Middle frontal gyrus (tissue), 1 donor: ENCODE measurements at regions not wholly inside any gene's neighbourhood (a gene's known extent, or its start where the extent isn't known, plus 50 kb on each side); places are given as distances from the start of the nearest gene placed in this dataset.
"Not testable (repeated sequence)": the region's sequence is repeated elsewhere in the genome, so short reads cannot be mapped to it uniquely, and the experiment has no call there.

Experiments used
- DNase-seq: peaks from one replicate; pipeline ENCODE4 v3.0.0-alpha.2; 2015; ENCODE audit warnings: low spot score; ENCODE audit errors: extremely low spot score

GRCh38 chr14:87434011-87434410 is 559.0 kb downstream of the GALC start:
- no peak for DNase-seq

GRCh38 chr14:87432698-87433097 is 560.3 kb downstream of the GALC start:
- DNase-seq = no peak

- DNase-seq = no peak
Observed at GRCh38 chr14:87430810-87431209, 562.2 kb downstream of the GALC start.

- no peak for DNase-seq
Observed at GRCh38 chr14:87430214-87430613, 562.8 kb downstream of the GALC start.

- no peak for DNase-seq
Observed at GRCh38 chr14:87419925-87420324, 573.1 kb downstream of the GALC start.

- no peak for DNase-seq
Observed at GRCh38 chr14:87411370-87411769, 581.6 kb downstream of the GALC start.

DNA sequence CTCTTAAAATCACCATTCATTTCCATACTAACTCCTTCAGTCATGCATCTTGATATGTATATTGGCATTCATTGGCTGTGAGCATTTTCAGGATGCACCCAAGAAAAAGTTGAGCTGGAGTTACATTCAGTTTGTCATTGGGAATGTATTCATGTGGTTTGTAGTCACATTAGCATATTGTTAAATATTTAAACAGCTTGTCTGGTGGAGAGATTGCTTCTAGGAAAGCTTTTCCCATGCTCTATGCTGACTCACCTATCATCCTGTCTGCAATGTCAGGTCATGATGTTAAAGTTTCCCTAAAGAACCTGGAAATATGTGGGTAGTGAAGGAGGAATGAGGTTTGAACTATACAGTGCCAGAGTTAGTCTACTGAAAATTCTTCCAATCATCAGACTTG is 583.6 kb downstream of the GALC start:
- no peak for DNase-seq

GRCh38 chr14:87407344-87407743 is 585.6 kb downstream of the GALC start:
- DNase-seq = no peak

GRCh38 chr14:87405563-87405962 is 587.4 kb downstream of the GALC start:
- no peak for DNase-seq

DNA sequence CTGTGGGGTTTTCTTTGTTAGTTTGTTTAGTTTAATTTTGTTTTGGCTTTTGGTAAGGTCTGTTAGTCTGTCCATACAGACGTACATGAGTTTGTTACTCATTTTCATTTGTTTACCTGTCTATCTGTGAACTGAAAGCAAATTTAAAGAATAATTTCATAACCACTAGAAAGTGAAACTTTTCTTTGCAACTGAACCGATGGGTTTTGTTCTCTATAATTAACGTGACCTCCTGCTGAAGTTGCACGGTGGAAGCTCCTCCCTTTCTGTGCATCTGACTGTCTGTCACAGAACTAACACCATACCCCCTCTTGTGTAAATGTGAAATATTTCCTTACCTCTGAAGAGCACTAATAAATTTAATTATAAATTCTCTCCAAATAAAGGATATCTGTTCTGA is 595.5 kb downstream of the GALC start:
- DNase-seq = no peak

GRCh38 chr14:87391066-87391465 is 601.9 kb downstream of the GALC start:
- no peak for DNase-seq

DNA sequence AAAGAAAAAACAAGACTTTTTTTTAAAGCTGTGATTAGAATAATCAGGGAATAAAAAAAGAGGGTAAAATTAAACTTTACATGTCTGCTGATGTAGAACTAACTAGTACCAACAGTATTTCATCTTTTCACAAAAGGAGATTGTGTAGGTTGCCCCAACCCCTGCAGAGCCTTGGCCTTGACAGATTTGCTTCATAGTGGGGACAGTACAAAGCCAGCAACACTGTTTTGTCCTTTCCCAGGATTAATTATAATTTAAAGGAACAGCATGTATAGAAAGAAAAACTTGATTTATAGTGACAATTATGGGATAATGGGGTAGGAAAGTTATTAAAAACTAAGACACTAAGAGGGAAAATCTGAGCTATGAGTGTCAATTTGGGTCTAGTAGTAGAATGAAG is 604.0 kb downstream of the GALC start:
- DNase-seq = no peak

DNA sequence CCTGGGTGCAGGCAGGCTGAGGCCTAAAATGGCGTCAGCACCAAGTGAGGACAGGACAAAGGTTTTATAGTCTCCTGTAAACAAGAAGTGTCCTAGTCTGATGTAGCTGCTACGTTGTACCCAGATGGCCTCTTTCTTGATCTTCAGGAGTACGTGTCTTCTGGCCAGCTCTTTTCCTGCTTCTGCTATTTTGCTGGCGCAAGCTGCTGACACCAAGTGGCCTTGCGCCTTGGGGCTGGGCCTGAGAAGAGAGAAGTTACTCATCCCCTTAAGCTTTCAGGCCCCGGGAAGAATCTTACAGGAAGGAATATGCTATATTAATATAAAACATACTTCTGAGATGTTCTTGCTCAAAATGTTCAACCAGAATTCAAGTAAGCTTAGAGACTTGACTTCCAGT is 605.2 kb downstream of the GALC start:
- no peak for DNase-seq

- no peak for DNase-seq
Observed at GRCh38 chr14:87386524-87386923, 606.5 kb downstream of the GALC start.

- DNase-seq = no peak
Observed at GRCh38 chr14:87380054-87380453, 612.9 kb downstream of the GALC start.

GRCh38 chr14:87368751-87369150 is 624.2 kb downstream of the GALC start:
- no peak for DNase-seq

GRCh38 chr14:87360246-87360645 is 632.7 kb downstream of the GALC start:
- DNase-seq = not testable (repeated sequence)

GRCh38 chr14:87351007-87351406 is 642.0 kb downstream of the GALC start:
- no peak for DNase-seq

DNA sequence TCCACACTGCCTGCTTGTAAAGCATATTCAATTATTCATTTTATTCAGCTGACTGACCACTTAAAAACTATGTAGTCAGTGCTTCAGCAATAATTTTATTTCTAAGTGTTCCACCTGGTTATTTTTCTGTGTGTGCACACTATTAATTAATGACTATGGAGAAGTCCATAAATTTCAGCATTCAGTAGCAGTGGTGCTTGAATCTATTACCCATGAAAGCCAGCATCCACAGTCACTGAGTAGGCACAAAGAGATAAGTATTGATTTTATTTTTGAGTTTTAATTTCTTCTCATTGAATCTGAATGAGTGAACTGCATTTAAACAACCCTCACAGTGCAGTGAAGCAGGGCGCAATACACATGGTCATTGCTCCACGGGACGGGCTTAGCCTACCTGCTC is 643.1 kb downstream of the GALC start:
- no peak for DNase-seq

GRCh38 chr14:87343652-87344051 is 649.3 kb downstream of the GALC start:
- DNase-seq = no peak

- DNase-seq = no peak
Observed at GRCh38 chr14:87334997-87335685, 657.8 kb downstream of the GALC start.

GRCh38 chr14:87331991-87332390 is 661.0 kb downstream of the GALC start:
- DNase-seq = no peak

DNA sequence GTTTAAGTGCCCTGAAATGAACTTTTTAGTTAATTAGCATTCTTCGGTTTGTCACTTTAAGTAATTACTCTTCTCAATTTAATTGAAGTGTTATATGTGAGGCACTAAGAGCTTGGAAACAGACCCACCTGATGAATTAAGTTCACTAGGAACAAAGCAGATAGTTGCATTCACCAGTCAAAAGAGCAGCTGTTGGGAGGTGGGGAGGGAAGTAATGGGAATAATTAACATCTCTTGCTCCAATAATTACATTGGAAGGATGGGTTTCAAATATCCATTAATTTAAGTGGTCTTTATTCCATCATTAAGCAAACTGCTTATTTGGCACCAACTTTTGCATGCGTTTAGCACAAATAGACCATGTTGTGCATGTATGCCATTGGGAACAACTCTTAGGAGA is 667.2 kb downstream of the GALC start:
- no peak for DNase-seq

DNA sequence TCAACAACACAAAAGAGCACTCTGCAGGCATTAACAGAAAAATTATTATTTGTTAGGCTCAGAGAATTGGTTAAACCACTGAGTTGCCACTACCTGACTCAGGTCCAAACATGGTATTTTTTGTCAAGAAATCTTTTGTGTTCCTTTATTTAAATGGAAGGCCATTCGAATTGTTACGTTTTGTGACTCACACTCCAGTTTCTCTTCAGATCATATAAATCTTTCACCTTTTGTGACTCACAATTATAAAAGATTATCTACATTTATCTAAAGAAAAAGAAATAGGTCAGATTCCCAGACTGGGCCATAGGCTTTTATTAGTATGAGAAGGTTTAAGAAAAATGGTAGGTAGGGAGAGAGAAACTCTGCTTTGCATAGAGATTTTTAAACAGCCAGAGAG is 669.8 kb downstream of the GALC start:
- no peak for DNase-seq
